ENCODE measurements at regions not wholly inside any gene's neighbourhood (a gene's known extent, or its start where the extent isn't known, plus 50 kb on each side); places are given as distances from the start of the nearest gene placed in this dataset.

GRCh38 chr4:13922459-13922858 lies 294.9 kb upstream of the BOD1L1 start (continued):
- TF ChIP-seq SIX5 (IDR thresholded peaks at IDR 0.05; ENCODE audit: low read depth, low read length) (no peak), CREB1 (IDR thresholded peaks at IDR 0.05) (no peak), HDAC6 (IDR thresholded peaks at IDR 0.05; ENCODE audit: low read depth, low read length) (no peak), EP300 (IDR thresholded peaks at IDR 0.05; ENCODE audit: borderline replicate concordance in 1 of 2, low read depth in 2 of 2, low read length in 2 of 2) (no peak)

Data from H1 (cell line).